ENCODE measurements at regions not wholly inside any gene's neighbourhood (a gene's known extent, or its start where the extent isn't known, plus 50 kb on each side); places are given as distances from the start of the nearest gene placed in this dataset.

DNA sequence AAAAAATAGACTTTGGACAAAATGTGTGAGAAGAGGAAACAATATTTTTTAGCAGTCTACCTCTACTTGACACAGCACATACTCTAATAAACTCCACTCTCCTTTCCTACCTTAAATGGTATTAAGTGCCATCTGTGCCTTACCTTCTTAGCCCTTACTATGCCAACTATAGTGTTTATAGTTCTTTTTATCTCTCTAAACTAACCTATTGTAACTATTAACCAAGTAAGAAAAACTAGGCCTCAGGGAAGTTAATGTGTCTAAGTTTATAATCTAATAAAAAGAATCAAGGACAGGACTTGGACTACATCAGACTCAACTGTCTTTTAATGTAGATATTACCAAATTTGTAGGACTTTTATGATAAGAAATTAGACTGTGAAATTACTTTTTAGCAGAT is 251.7 kb upstream of the ROBO2 start:
- in situ Hi-C loops (cut with MboI): no loop called here
- no TSS peak for BruUV-seq (replicated peaks)
- Histone ChIP-seq H3K4me1 (replicated peaks in 1 of 2; ENCODE audit: control insufficient read depth in 2 of 2, insufficient read depth in 2 of 2, low read length in 2 of 2) (no peaks in the 10 kb centered on the region), H4K20me1 (replicated peaks; ENCODE audit: control insufficient read depth, insufficient read depth, low read length) (no peaks in the 10 kb centered on the region), H3K4me2 (ENCODE audit: insufficient read depth, low read length) (no peak overlapping the region), H3K9ac (ENCODE audit: insufficient read depth in 1 of 2, low read depth in 2 of 2, low read length in 2 of 2) (no peak overlapping the region), H3K4me3 (no peak overlapping the region), H3K9me1 (ENCODE audit: control insufficient read depth, insufficient read depth, low read length) (no peaks in the 10 kb centered on the region), H3K36me3 (ENCODE audit: control insufficient read depth, insufficient read depth, low read length) (no peaks in the 10 kb centered on the region), H3K27me3 (ENCODE audit: control insufficient read depth in 2 of 2, insufficient read depth in 2 of 2, low read length in 2 of 2) (no peaks in the 10 kb centered on the region), H3K9me3 (replicated peaks; ENCODE audit: control insufficient read depth, insufficient read depth, low read depth, low read length) (no peaks in the 10 kb centered on the region), H2AFZ (ENCODE audit: low read depth, low read length) (no peak overlapping the region), H3K79me2 (ENCODE audit: control insufficient read depth, insufficient read depth, low read length) (no peaks in the 10 kb centered on the region), H3K27ac (ENCODE audit: extremely low read depth, low read depth, low read length) (no peak overlapping the region)
- FAIRE-seq: no peak
- CTCF ChIA-PET (ENCODE audit: low intra/inter-chr PET ratio): no interaction called here
- POLR2A ChIA-PET: no interaction called here
- TF ChIP-seq CBX1 (IDR thresholded peaks at IDR 0.05; ENCODE audit: low read depth) (no peak), MCM7 (IDR thresholded peaks at IDR 0.05) (no peak), ZBTB1 (CRISPR knock-in tag; IDR thresholded peaks at IDR 0.05; ENCODE audit: borderline replicate concordance, low read depth) (no peak), DNMT1 (IDR thresholded peaks at IDR 0.05) (no peak)
- TF ChIP-seq, protein P1, sequence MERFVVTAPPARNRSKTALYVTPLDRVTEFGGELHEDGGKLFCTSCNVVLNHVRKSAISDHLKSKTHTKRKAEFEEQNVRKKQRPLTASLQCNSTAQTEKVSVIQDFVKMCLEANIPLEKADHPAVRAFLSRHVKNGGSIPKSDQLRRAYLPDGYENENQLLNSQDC (CRISPR knock-in tag; IDR thresholded peaks at IDR 0.05): no peak
- TF ChIP-seq, protein P2, sequence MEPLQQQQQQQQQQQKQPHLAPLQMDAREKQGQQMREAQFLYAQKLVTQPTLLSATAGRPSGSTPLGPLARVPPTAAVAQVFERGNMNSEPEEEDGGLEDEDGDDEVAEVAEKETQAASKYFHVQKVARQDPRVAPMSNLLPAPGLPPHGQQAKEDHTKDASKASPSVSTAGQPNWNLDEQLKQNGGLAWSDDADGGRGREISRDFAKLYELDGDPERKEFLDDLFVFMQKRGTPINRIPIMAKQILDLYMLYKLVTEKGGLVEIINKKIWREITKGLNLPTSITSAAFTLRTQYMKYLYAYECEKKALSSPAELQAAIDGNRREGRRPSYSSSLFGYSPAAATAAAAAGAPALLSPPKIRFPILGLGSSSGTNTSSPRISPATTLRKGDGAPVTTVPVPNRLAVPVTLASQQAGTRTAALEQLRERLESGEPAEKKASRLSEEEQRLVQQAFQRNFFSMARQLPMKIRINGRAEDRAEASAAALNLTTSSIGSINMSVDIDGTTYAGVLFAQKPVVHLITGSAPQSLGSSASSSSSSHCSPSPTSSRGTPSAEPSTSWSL (CRISPR knock-in tag; IDR thresholded peaks at IDR 0.05; ENCODE audit: borderline replicate concordance): no peak
- TF ChIP-seq, protein P3, sequence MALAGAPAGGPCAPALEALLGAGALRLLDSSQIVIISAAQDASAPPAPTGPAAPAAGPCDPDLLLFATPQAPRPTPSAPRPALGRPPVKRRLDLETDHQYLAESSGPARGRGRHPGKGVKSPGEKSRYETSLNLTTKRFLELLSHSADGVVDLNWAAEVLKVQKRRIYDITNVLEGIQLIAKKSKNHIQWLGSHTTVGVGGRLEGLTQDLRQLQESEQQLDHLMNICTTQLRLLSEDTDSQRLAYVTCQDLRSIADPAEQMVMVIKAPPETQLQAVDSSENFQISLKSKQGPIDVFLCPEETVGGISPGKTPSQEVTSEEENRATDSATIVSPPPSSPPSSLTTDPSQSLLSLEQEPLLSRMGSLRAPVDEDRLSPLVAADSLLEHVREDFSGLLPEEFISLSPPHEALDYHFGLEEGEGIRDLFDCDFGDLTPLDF (CRISPR knock-in tag; IDR thresholded peaks at IDR 0.05): no peak
- TF ChIP-seq, protein P4, sequence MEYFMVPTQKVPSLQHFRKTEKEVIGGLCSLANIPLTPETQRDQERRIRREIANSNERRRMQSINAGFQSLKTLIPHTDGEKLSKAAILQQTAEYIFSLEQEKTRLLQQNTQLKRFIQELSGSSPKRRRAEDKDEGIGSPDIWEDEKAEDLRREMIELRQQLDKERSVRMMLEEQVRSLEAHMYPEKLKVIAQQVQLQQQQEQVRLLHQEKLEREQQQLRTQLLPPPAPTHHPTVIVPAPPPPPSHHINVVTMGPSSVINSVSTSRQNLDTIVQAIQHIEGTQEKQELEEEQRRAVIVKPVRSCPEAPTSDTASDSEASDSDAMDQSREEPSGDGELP (CRISPR knock-in tag; IDR thresholded peaks at IDR 0.05; ENCODE audit: borderline replicate concordance): no peak
- TF ChIP-seq, protein P5, sequence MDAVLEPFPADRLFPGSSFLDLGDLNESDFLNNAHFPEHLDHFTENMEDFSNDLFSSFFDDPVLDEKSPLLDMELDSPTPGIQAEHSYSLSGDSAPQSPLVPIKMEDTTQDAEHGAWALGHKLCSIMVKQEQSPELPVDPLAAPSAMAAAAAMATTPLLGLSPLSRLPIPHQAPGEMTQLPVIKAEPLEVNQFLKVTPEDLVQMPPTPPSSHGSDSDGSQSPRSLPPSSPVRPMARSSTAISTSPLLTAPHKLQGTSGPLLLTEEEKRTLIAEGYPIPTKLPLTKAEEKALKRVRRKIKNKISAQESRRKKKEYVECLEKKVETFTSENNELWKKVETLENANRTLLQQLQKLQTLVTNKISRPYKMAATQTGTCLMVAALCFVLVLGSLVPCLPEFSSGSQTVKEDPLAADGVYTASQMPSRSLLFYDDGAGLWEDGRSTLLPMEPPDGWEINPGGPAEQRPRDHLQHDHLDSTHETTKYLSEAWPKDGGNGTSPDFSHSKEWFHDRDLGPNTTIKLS (IDR thresholded peaks at IDR 0.05; ENCODE audit: borderline replicate concordance, low read depth): no peak
- TF ChIP-seq, protein P6, sequence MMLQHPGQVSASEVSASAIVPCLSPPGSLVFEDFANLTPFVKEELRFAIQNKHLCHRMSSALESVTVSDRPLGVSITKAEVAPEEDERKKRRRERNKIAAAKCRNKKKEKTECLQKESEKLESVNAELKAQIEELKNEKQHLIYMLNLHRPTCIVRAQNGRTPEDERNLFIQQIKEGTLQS (IDR thresholded peaks at IDR 0.05): no peak
- TF ChIP-seq, protein P6 (CRISPR knock-in tag; conservative IDR thresholded peaks at IDR 0.05): no peak
- TF ChIP-seq, protein P7, sequence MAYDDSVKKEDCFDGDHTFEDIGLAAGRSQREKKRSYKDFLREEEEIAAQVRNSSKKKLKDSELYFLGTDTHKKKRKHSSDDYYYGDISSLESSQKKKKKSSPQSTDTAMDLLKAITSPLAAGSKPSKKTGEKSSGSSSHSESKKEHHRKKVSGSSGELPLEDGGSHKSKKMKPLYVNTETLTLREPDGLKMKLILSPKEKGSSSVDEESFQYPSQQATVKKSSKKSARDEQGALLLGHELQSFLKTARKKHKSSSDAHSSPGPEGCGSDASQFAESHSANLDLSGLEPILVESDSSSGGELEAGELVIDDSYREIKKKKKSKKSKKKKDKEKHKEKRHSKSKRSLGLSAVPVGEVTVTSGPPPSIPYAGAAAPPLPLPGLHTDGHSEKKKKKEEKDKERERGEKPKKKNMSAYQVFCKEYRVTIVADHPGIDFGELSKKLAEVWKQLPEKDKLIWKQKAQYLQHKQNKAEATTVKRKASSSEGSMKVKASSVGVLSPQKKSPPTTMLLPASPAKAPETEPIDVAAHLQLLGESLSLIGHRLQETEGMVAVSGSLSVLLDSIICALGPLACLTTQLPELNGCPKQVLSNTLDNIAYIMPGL (CRISPR knock-in tag; IDR thresholded peaks at IDR 0.05): no peak
- no peak for DNase-seq (ENCODE audit: extremely low read depth in 1 of 4, low spot score in 3 of 4)
- intact Hi-C loops (cut with micrococcal nuclease): loop anchor here (10.0 kb wide), 1 partner anchor 57 kb away; no protein-coding TSS in a partner anchor
- no peak for ATAC-seq

Measured in K562 (cell line).